AG10803 (cell line): ENCODE measurements at regions not wholly inside any gene's neighbourhood (a gene's known extent, or its start where the extent isn't known, plus 50 kb on each side); places are given as distances from the start of the nearest gene placed in this dataset.

Experiments used
- DNase-seq: peaks from one replicate; pipeline ENCODE4 v3.0.0; 2010; ENCODE audit warnings: low read depth
- H3K4me3 ChIP-seq: 2 replicates; pipeline ENCODE4 v1.5.1; 2011; ENCODE audit warnings: mild to moderate bottlenecking, low read length, control low read depth
- CTCF ChIP-seq: conservative IDR thresholded peaks from 2 replicates; pipeline ENCODE4 v1.5.1; 2011; ENCODE audit warnings: mild to moderate bottlenecking, low read length, control low read depth, inconsistent platforms

GRCh38 chr11:44399968-44400367 is 90.0 kb upstream of the ALX4 start:
- no peak for DNase-seq

GRCh38 chr11:44400431-44400830 is 90.5 kb upstream of the ALX4 start:
- no peak overlapping the region for H3K4me3 ChIP-seq
- no peak for DNase-seq
- TF ChIP-seq CTCF: no peak

More at GRCh38 chr11:44399968-44400367, 90.0 kb upstream of the ALX4 start:
- TF ChIP-seq CTCF: no peak
- no peak overlapping the region for H3K4me3 ChIP-seq

GRCh38 chr11:44402466-44403075 is 92.6 kb upstream of the ALX4 start:
- no peak for TF ChIP-seq CTCF
- no peak overlapping the region for H3K4me3 ChIP-seq
- no peak for DNase-seq

- H3K4me3 ChIP-seq: no peak overlapping the region
- TF ChIP-seq CTCF: no peak
- no peak for DNase-seq
Observed at GRCh38 chr11:44403176-44403575, 93.2 kb upstream of the ALX4 start.

- no peak overlapping the region for H3K4me3 ChIP-seq
- no peak for DNase-seq
- no peak for TF ChIP-seq CTCF
Observed at GRCh38 chr11:44403587-44404273, 93.8 kb upstream of the ALX4 start.

- no peak overlapping the region for H3K4me3 ChIP-seq
- DNase-seq: no peak
- TF ChIP-seq CTCF: no peak
Observed at GRCh38 chr11:44404301-44404700, 94.4 kb upstream of the ALX4 start.

GRCh38 chr11:44404736-44405395 is 94.9 kb upstream of the ALX4 start:
- H3K4me3 ChIP-seq: no peak overlapping the region
- no peak for TF ChIP-seq CTCF
- DNase-seq: no peak
